ENCODE measurements at regions not wholly inside any gene's neighbourhood (a gene's known extent, or its start where the extent isn't known, plus 50 kb on each side); places are given as distances from the start of the nearest gene placed in this dataset.

- intact Hi-C loops (cut with DNase I) = no loop called here
- no peak for FAIRE-seq
- no peak for ATAC-seq
- no peak for DNase-seq
- WGBS, 2 donors = 54 to 82% methylated on average over 5 of the region's 5 CpGs
- TF ChIP-seq CTCF (IDR thresholded peaks at IDR 0.05) = no peak
- H3K4me3 ChIP-seq = no peak overlapping the region
- H3K9me3 ChIP-seq = no peaks in the 10 kb centered on the region
- no peaks in the 10 kb centered on the region for H3K27me3 ChIP-seq
- H3K36me3 ChIP-seq = no peaks in the 10 kb centered on the region
- H3K4me1 ChIP-seq = no peaks in the 10 kb centered on the region
- no peak overlapping the region for H3K27ac ChIP-seq
These were observed 372.1 kb upstream of the AKR1E2 start for GRCh38 chr10:4453950-4454349.

- Histone ChIP-seq H3K27me3 (no peaks in the 10 kb centered on the region), H3K4me1 (no peaks in the 10 kb centered on the region), H3K4me3 (no peak overlapping the region), H3K9me3 (no peaks in the 10 kb centered on the region), H3K27ac (no peak overlapping the region), H3K36me3 (no peaks in the 10 kb centered on the region)
- 57 to 64% methylated on average over 8 of the region's 8 CpGs for WGBS, 2 donors
- intact Hi-C loops (cut with DNase I) = no loop called here
- no peak for ATAC-seq
- TF ChIP-seq CTCF (IDR thresholded peaks at IDR 0.05) = no peak
- no peak for FAIRE-seq
- no peak for DNase-seq
These were observed 372.7 kb upstream of the AKR1E2 start for GRCh38 chr10:4453276-4453675.

- Histone ChIP-seq H3K9me3 (no peaks in the 10 kb centered on the region), H3K4me3 (no peak overlapping the region), H3K27ac (no peak overlapping the region), H3K4me1 (no peaks in the 10 kb centered on the region), H3K36me3 (no peaks in the 10 kb centered on the region), H3K27me3 (no peaks in the 10 kb centered on the region)
- intact Hi-C loops (cut with DNase I) = no loop called here
- no peak for FAIRE-seq
- DNase-seq = no peak
- 27 to 29% methylated on average over 13 of the region's 13 CpGs for WGBS, 2 donors
- TF ChIP-seq CTCF (IDR thresholded peaks at IDR 0.05) = no peak
- ATAC-seq = peak in 3 of 4 donors; percentile 8 to 50 (median 18)
These were observed 374.8 kb upstream of the AKR1E2 start for GRCh38 chr10:4450981-4451908.

- no peaks in the 10 kb centered on the region for H3K9me3 ChIP-seq
- DNase-seq (no peak), FAIRE-seq (no peak), ATAC-seq (no peak)
- H3K4me3 ChIP-seq = no peak overlapping the region
- no peak overlapping the region for H3K27ac ChIP-seq
- H3K36me3 ChIP-seq = no peaks in the 10 kb centered on the region
- TF ChIP-seq CTCF (IDR thresholded peaks at IDR 0.05) = no peak
- intact Hi-C loops (cut with DNase I) = no loop called here
- no peaks in the 10 kb centered on the region for H3K27me3 ChIP-seq
- WGBS, 2 donors = 82 to 92% methylated on average over 5 of the region's 5 CpGs
- no peaks in the 10 kb centered on the region for H3K4me1 ChIP-seq
These were observed 375.8 kb upstream of the AKR1E2 start for GRCh38 chr10:4450169-4450568.

GRCh38 chr10:4448030-4448429, 378.0 kb upstream of the AKR1E2 start:
- Histone ChIP-seq H3K27ac (no peak overlapping the region), H3K36me3 (no peaks in the 10 kb centered on the region), H3K4me1 (no peaks in the 10 kb centered on the region), H3K9me3 (no peaks in the 10 kb centered on the region), H3K4me3 (no peak overlapping the region), H3K27me3 (no peaks in the 10 kb centered on the region)
- ATAC-seq (no peak), FAIRE-seq (no peak), DNase-seq (no peak)
- WGBS, 2 donors = 71 to 85% methylated on average over 1 of the region's 1 CpG
- intact Hi-C loops (cut with DNase I) = no loop called here
- TF ChIP-seq CTCF (IDR thresholded peaks at IDR 0.05) = no peak

Data from pancreas (tissue), 10 donors.